H1 (cell line): ENCODE measurements at regions not wholly inside any gene's neighbourhood (a gene's known extent, or its start where the extent isn't known, plus 50 kb on each side); places are given as distances from the start of the nearest gene placed in this dataset.

ENCODE experiments used
- ATF2 ChIP-seq: IDR thresholded peaks from 2 replicates; pipeline ENCODE4 v1.6.1; 2012; ENCODE audit warnings: low read length, inconsistent platforms
- GTF2F1 ChIP-seq: IDR thresholded peaks from 2 replicates; pipeline ENCODE4 v1.6.1; 2012; ENCODE audit warnings: low read depth, low read length, improper control_type of control experiment, borderline replicate concordance
- RFX5 ChIP-seq: IDR thresholded peaks from 2 replicates; pipeline ENCODE4 v1.6.1; 2011; ENCODE audit warnings: low read depth, low read length, improper control_type of control experiment, borderline replicate concordance
- TBP ChIP-seq: IDR thresholded peaks from 2 replicates; pipeline ENCODE4 v1.6.1; 2011; ENCODE audit warnings: low read depth, low read length, improper control_type of control experiment

GRCh38 chr1:98176414-98176813 lies 255.6 kb upstream of the DPYD start (continued):
- TF ChIP-seq RFX5 (no peak), TBP (no peak), GTF2F1 (no peak), ATF2 (no peak)
